ENCODE measurements at regions not wholly inside any gene's neighbourhood (a gene's known extent, or its start where the extent isn't known, plus 50 kb on each side); places are given as distances from the start of the nearest gene placed in this dataset.

GRCh38 chr1:234719454-234720251 is 109.7 kb upstream of the IRF2BP2 start:
- Histone ChIP-seq H3K27ac (peak overlapping the region; percentile 37), H3K9ac (no peak overlapping the region), H3K9me3 (no peaks in the 10 kb centered on the region), H3K4me3 (no peak overlapping the region), H3K27me3 (no peaks in the 10 kb centered on the region), H3K36me3 (no peaks in the 10 kb centered on the region), H3K4me1 (peaks cover 62% of the 10 kb centered on the region), H4K20me1 (no peaks in the 10 kb centered on the region), H3K4me2 (peak overlapping the region; percentile 91; the same call in 1 of the 2 replicates)
- TF ChIP-seq Cebpa-rat (IDR thresholded peaks at IDR 0.05), result no peak

DNA sequence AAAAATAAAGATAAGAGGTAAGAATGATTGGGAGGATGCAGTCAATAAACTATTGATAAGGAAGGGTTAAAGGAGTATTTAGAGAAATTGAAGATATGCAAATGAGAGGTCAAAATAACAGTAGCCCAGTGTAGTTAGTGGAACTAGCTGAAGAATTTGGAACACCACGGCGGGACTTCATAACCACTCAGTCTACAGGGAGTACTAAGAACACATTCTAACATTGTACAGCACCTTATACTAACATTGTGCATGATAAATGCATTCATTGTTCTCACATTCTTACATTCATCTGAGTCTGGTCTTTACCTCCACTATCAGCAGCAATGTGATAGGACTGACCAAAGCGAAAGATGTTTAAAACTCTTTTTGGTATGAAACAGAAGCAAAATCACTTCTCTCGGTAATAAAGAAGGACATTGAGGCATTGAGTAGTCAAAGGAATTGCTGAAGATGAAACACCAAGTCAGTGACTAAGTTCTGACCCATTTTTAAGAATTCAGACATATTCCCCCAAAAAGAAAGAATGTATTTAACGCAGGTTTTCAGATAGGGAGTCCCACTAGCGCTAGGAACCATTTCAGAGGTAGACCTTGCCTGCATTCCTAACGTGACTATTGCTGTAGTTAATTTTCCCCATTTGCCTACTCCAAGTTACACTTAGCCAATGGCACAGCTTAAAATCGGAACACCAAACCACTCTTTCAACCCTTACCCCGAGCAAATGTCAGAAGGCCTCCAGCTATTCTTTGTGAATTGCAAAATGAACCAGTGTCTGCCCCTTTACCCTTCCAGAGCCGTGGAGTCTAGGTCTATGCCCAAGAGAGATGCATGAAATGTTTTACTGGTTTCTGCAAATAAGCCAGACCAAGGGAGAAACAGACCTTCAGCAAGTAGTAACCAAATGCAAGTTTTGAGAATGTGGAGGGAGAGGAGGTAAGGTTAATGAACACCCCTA is 108.8 kb upstream of the IRF2BP2 start:
- Histone ChIP-seq H3K4me3 (no peak overlapping the region), H3K4me1 (peaks cover 59% of the 10 kb centered on the region), H3K36me3 (no peaks in the 10 kb centered on the region), H3K4me2 (0 out of 2 replicates have a peak overlapping the region, but pooled peaks have one; percentile 2), H3K27me3 (no peaks in the 10 kb centered on the region), H3K9ac (no peak overlapping the region), H4K20me1 (no peaks in the 10 kb centered on the region), H3K27ac (no peak overlapping the region), H3K9me3 (no peaks in the 10 kb centered on the region)
- no peak for TF ChIP-seq Cebpa-rat (IDR thresholded peaks at IDR 0.05)

DNA sequence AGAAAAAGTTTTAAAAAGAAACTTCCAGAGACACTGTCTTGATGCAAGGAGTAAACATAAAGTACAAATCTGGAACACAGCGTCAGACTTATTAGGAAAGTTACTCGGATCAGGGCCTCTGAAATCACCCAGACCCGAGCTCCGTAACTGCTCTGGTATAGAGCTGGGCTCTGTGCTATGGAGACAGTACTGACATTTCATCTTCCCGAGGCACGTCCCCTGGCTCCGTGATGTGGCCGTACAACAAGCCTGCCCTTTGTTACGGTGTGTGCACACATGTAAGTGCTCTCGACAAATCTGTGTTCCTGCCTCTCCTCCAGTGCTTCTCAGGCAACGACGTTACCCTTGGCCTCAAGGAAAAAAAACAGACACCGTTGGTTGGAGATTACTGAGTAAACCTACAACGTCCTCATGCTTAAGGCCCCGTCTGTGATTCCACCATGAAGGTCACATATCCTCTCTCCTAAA is 107.0 kb upstream of the IRF2BP2 start:
- H3K9ac ChIP-seq, result no peak overlapping the region
- no peak overlapping the region for H3K27ac ChIP-seq
- H3K36me3 ChIP-seq, result no peaks in the 10 kb centered on the region
- H3K27me3 ChIP-seq, result no peaks in the 10 kb centered on the region
- H3K4me1 ChIP-seq, result peaks cover 42% of the 10 kb centered on the region
- TF ChIP-seq Cebpa-rat (IDR thresholded peaks at IDR 0.05), result no peak
- no peaks in the 10 kb centered on the region for H3K9me3 ChIP-seq
- no peaks in the 10 kb centered on the region for H4K20me1 ChIP-seq
- H3K4me2 ChIP-seq, result no peak overlapping the region
- no peak overlapping the region for H3K4me3 ChIP-seq

DNA sequence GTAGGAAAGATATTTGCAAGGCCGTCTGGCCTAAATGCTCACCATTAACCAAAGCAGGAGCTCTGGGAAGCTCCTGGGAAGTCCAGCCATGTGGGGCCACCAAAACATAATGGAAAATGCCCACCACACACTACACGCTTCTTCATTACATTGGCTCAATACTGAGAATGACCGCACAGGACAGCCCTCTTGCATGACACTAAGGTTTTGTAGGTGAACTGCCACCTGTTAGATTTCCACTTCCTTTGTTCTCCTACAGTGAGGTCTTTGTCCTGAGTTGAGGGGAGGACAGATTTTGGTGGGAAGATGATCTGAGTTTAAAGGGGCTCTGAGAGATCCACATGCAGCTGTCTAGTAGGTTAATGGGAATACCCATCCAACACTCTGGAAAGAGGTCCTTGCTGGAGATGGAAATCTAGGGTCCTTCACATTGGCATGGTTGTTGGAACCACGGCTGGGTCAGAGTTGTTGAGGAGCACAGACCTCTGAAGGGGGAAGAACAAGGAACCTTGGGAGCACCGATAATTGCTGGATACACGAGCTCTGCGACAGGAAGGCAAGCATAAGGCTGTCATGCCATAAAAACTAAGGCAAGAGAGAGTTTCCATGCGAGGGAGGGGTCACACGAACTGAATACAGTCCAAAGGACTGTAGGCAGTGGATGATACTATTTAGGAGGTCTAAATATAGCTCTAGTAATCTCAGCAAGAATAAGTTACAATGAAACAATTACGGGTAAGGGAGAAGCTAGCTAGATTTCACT is 105.5 kb upstream of the IRF2BP2 start:
- Histone ChIP-seq H3K4me1 (peaks cover 27% of the 10 kb centered on the region), H3K4me2 (no peak overlapping the region)

GRCh38 chr1:234713859-234714258 is 103.9 kb upstream of the IRF2BP2 start:
- H3K4me3 ChIP-seq, result no peak overlapping the region
- no peaks in the 10 kb centered on the region for H3K9me3 ChIP-seq
- peaks cover 19% of the 10 kb centered on the region for H3K4me1 ChIP-seq
- no peak overlapping the region for H3K27ac ChIP-seq
- H3K36me3 ChIP-seq, result no peaks in the 10 kb centered on the region
- no peak overlapping the region for H3K4me2 ChIP-seq
- no peak for TF ChIP-seq Cebpa-rat (IDR thresholded peaks at IDR 0.05)
- no peaks in the 10 kb centered on the region for H3K27me3 ChIP-seq
- no peaks in the 10 kb centered on the region for H4K20me1 ChIP-seq
- no peak overlapping the region for H3K9ac ChIP-seq

More for the DNA sequence above, 105.5 kb upstream of the IRF2BP2 start:
- Histone ChIP-seq H3K27me3 (no peaks in the 10 kb centered on the region), H3K36me3 (no peaks in the 10 kb centered on the region), H3K4me3 (no peak overlapping the region), H3K9ac (no peak overlapping the region), H3K27ac (no peak overlapping the region), H3K9me3 (no peaks in the 10 kb centered on the region), H4K20me1 (no peaks in the 10 kb centered on the region)
- no peak for TF ChIP-seq Cebpa-rat (IDR thresholded peaks at IDR 0.05)

GRCh38 chr1:234713440-234713839 is 103.5 kb upstream of the IRF2BP2 start:
- no peak overlapping the region for H3K4me3 ChIP-seq
- no peak overlapping the region for H3K27ac ChIP-seq
- no peaks in the 10 kb centered on the region for H3K9me3 ChIP-seq
- H3K4me2 ChIP-seq, result no peak overlapping the region
- H4K20me1 ChIP-seq, result no peaks in the 10 kb centered on the region
- H3K27me3 ChIP-seq, result no peaks in the 10 kb centered on the region
- TF ChIP-seq Cebpa-rat (IDR thresholded peaks at IDR 0.05), result no peak
- no peak overlapping the region for H3K9ac ChIP-seq
- H3K36me3 ChIP-seq, result no peaks in the 10 kb centered on the region
- H3K4me1 ChIP-seq, result peaks cover 14% of the 10 kb centered on the region

DNA sequence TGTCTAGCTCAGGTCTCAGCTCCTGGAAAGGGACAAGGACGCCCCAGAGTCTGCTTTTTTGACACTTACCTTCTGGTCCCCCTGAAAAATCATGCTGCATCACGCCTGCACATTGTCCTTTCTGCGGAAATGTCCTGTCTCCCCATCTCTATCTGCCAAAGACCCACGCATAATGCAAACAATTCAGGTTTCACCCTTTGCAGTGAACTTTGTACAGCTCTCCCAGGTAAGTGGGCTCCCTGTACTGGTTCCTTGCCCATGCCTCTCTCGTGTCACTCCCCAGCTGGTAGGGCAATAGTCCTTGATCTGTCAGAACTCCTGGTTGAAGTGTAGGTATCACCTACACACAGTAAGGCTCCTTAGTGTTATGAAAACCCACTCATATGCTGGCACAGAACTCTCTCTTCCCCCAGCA is 102.9 kb upstream of the IRF2BP2 start:
- TF ChIP-seq Cebpa-rat (IDR thresholded peaks at IDR 0.05), result no peak
- peaks cover 9% of the 10 kb centered on the region for H3K4me1 ChIP-seq
- no peak overlapping the region for H3K4me2 ChIP-seq
- no peaks in the 10 kb centered on the region for H4K20me1 ChIP-seq
- H3K9me3 ChIP-seq, result no peaks in the 10 kb centered on the region
- no peaks in the 10 kb centered on the region for H3K27me3 ChIP-seq
- H3K4me3 ChIP-seq, result no peak overlapping the region
- no peaks in the 10 kb centered on the region for H3K36me3 ChIP-seq
- H3K9ac ChIP-seq, result no peak overlapping the region
- no peak overlapping the region for H3K27ac ChIP-seq

DNA sequence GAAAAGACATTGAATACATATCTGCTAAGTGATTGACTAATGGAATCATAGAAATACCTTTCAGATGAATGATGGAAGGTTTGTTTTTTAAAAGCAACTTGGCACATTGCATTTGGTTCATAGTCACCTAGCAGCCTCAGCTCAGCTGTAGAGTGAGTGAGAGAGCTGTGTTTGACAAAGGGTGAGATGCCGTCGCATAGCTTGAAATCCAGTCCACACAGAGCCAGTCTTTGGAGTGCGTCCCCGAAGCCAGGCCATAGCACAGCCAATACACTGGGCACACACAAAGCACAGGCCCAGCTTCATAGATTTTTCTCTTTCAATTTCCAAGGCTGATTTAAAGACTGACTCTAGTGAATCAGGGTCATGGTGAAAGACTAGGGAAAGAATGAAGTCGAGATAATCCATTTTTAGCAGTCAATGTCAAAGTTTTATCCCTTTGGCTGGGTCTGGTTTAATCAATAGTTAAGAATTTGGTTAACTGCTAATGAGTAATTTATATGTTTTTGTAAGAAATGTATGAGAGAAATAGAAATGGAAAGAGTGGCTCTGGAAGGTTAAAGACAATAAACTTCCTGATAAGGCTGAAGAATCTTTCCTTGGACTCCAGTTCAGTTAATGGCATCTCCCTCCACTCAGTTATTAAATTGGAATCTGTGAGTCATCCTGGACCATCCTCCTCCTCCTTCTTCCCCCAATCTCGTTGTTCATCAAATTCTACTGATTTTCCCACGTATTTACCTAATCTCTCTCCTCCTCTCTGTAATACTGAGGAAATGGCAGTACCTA is 101.2 kb upstream of the IRF2BP2 start:
- Histone ChIP-seq H4K20me1 (no peaks in the 10 kb centered on the region), H3K4me1 (peaks cover 7% of the 10 kb centered on the region), H3K9me3 (no peaks in the 10 kb centered on the region), H3K27ac (no peak overlapping the region), H3K4me3 (no peak overlapping the region), H3K36me3 (no peaks in the 10 kb centered on the region), H3K9ac (no peak overlapping the region), H3K27me3 (no peaks in the 10 kb centered on the region), H3K4me2 (no peak overlapping the region)
- TF ChIP-seq Cebpa-rat (IDR thresholded peaks at IDR 0.05), result no peak

- Histone ChIP-seq H3K27me3 (no peaks in the 10 kb centered on the region), H3K9ac (no peak overlapping the region), H3K27ac (0 out of 2 replicates have a peak overlapping the region, but pooled peaks have one; percentile 56), H4K20me1 (no peaks in the 10 kb centered on the region), H3K36me3 (no peaks in the 10 kb centered on the region), H3K9me3 (no peaks in the 10 kb centered on the region), H3K4me3 (no peak overlapping the region), H3K4me2 (no peak overlapping the region), H3K4me1 (peaks cover 12% of the 10 kb centered on the region)
- TF ChIP-seq Cebpa-rat (IDR thresholded peaks at IDR 0.05), result no peak
These were observed 100.4 kb upstream of the IRF2BP2 start for GRCh38 chr1:234710381-234710780.
